ENCODE measurements at regions not wholly inside any gene's neighbourhood (a gene's known extent, or its start where the extent isn't known, plus 50 kb on each side); places are given as distances from the start of the nearest gene placed in this dataset.

- no peak for DNase-seq
- WGBS, 2 donors: 53 to 57% methylated on average over 5 to 8 of the region's 8 CpGs
- Histone ChIP-seq H3K36me3 (no peaks in the 10 kb centered on the region), H3K27me3 (no peaks in the 10 kb centered on the region), H3K4me1 (no peaks in the 10 kb centered on the region), H3K9me3 (no peaks in the 10 kb centered on the region), H3K4me3 (no peak overlapping the region), H3K27ac (no peak overlapping the region)
- no peak for ATAC-seq (ENCODE audit: low FRiP score in 2 of 2)
- no peak for TF ChIP-seq CTCF (IDR thresholded peaks at IDR 0.05)
- no peak for TF ChIP-seq POLR2AphosphoS5 (IDR thresholded peaks at IDR 0.05)
- no peak for TF ChIP-seq POLR2A (IDR thresholded peaks at IDR 0.05)
- TF ChIP-seq EP300 (IDR thresholded peaks at IDR 0.05): no peak
These were observed 53.0 kb upstream of the DAZL start for GRCh38 chr3:16658004-16658924.

GRCh38 chr3:16658925-16659793, 53.9 kb upstream of the DAZL start:
- 89 to 96% methylated on average over 3 of the region's 3 CpGs for WGBS, 2 donors
- Histone ChIP-seq H3K27me3 (no peaks in the 10 kb centered on the region), H3K9me3 (no peaks in the 10 kb centered on the region), H3K4me1 (no peaks in the 10 kb centered on the region), H3K36me3 (no peaks in the 10 kb centered on the region), H3K27ac (no peak overlapping the region), H3K4me3 (no peak overlapping the region)
- ATAC-seq (ENCODE audit: low FRiP score in 2 of 2) (no peak), DNase-seq (no peak)
- TF ChIP-seq POLR2AphosphoS5 (IDR thresholded peaks at IDR 0.05): no peak
- TF ChIP-seq EP300 (IDR thresholded peaks at IDR 0.05): no peak
- TF ChIP-seq CTCF (IDR thresholded peaks at IDR 0.05): no peak
- no peak for TF ChIP-seq POLR2A (IDR thresholded peaks at IDR 0.05)

- ATAC-seq (ENCODE audit: low FRiP score in 2 of 2): no peak
- Histone ChIP-seq H3K27ac (no peak overlapping the region), H3K4me3 (no peak overlapping the region), H3K9me3 (no peaks in the 10 kb centered on the region), H3K36me3 (no peaks in the 10 kb centered on the region), H3K4me1 (no peaks in the 10 kb centered on the region), H3K27me3 (no peaks in the 10 kb centered on the region)
- DNase-seq: no peak
- WGBS, 2 donors: 79% methylated on average over 8 of the region's 8 CpGs
- no peak for TF ChIP-seq POLR2AphosphoS5 (IDR thresholded peaks at IDR 0.05)
- TF ChIP-seq EP300 (IDR thresholded peaks at IDR 0.05): no peak
These were observed 58.9 kb upstream of the DAZL start for GRCh38 chr3:16663854-16664712.

GRCh38 chr3:16665282-16665741, 60.1 kb upstream of the DAZL start:
- no peak for ATAC-seq (ENCODE audit: low FRiP score in 2 of 2)
- TF ChIP-seq CTCF (IDR thresholded peaks at IDR 0.05) (no peak), POLR2A (IDR thresholded peaks at IDR 0.05) (no peak), EP300 (IDR thresholded peaks at IDR 0.05) (no peak), POLR2AphosphoS5 (IDR thresholded peaks at IDR 0.05) (no peak)
- Histone ChIP-seq H3K4me1 (no peaks in the 10 kb centered on the region), H3K9me3 (no peaks in the 10 kb centered on the region), H3K27ac (no peak overlapping the region), H3K4me3 (no peak overlapping the region), H3K27me3 (no peaks in the 10 kb centered on the region), H3K36me3 (no peaks in the 10 kb centered on the region)
- 51 to 64% methylated on average over 6 of the region's 6 CpGs for WGBS, 2 donors
- DNase-seq: no peak
